Motor neuron (in vitro differentiated cells): ENCODE measurements at regions not wholly inside any gene's neighbourhood (a gene's known extent, or its start where the extent isn't known, plus 50 kb on each side); places are given as distances from the start of the nearest gene placed in this dataset.

Experiments
- ATAC-seq, 8 experiments: fragments of 200-7000 bp; cut with Tn5 transposase; replicated peaks in 6 of 8; 2 replicates each; pipeline ENCODE4 v1.8.0; 2021; ENCODE audit warnings: mild to moderate bottlenecking in 8 of 8, moderate library complexity in 8 of 8
- H3K27ac ChIP-seq, 2 donors: fragments of 250-450 bp; sonication (Bioruptor Pico); 2 replicates each; pipeline ENCODE4 v1.9.0; 2021; ENCODE audit warnings: antibody characterized with exemption in 2 of 2, mild to moderate bottlenecking in 2 of 2, moderate library complexity in 1 of 2
- H3K4me1 ChIP-seq, 2 donors: fragments of 250-450 bp; sonication (Bioruptor Pico); replicated peaks in 1 of 2; 2 replicates each; pipeline ENCODE4 v1.6.1; 2021; ENCODE audit warnings: antibody characterized with exemption in 2 of 2, mild to moderate bottlenecking in 2 of 2, moderate library complexity in 1 of 2
- H3K4me3 ChIP-seq, 5 donors: fragments of 250-450 bp; sonication (Bioruptor Pico); 2 replicates each; pipeline ENCODE4 v1.9.0; 2021; ENCODE audit warnings: antibody characterized with exemption in 5 of 5, mild to moderate bottlenecking in 5 of 5, moderate library complexity in 4 of 5
- WGBS, 10 experiments: fragments of 450-650 bp; shearing (Covaris generic); methylation state at CpG; one replicate each; pipeline ENCODE4 v1.0.0; 2022; 5-methylcytosine and 5-hydroxymethylcytosine counted together
- in situ Hi-C, 9 experiments: fragments of 400-800 bp; cut with MboI; loops; one replicate each; pipeline ENCODE4 v1.15.0; 2021; ENCODE audit warnings: low sequenced_read_pairs in 9 of 9, low pct_unique_long_range_greater_than_20kb in 2 of 9; ENCODE audit not compliant: unreplicated experiment in 9 of 9

GRCh38 chr2:189254268-189254883 lies 74.8 kb upstream of the COL5A2 start:
- no peak overlapping the region for H3K27ac ChIP-seq
- H3K4me3 ChIP-seq, result no peak overlapping the region
- H3K4me1 ChIP-seq, result no peaks in the 10 kb centered on the region
- in situ Hi-C loops, result no loop called here
- ATAC-seq, result peak in 6 of 8 experiments; percentile 43 to 93 (median 80)
- 0 to 100% (median 63%) methylated on average over 1 to 4 of the region's 4 CpGs; no CpG with 5 or more reads in 2 of the 10 experiments for WGBS, 10 experiments

GRCh38 chr2:189255711-189256110 lies 76.2 kb upstream of the COL5A2 start:
- H3K4me3 ChIP-seq, result no peak overlapping the region
- 73 to 100% (median 92%) methylated on average over 2 to 3 of the region's 3 CpGs; no CpG with 5 or more reads in 1 of the 10 experiments for WGBS, 10 experiments
- no peak overlapping the region for H3K27ac ChIP-seq
- in situ Hi-C loops, result no loop called here
- no peak for ATAC-seq
- H3K4me1 ChIP-seq, result no peaks in the 10 kb centered on the region

- H3K4me1 ChIP-seq, result no peaks in the 10 kb centered on the region
- peak in 3 of 8 experiments; percentile 13 to 40 (median 24) for ATAC-seq
- no peak overlapping the region for H3K4me3 ChIP-seq
- in situ Hi-C loops, result no loop called here
- 52 to 100% (median 84%) methylated on average over 1 to 6 of the region's 6 CpGs; no CpG with 5 or more reads in 2 of the 10 experiments for WGBS, 10 experiments
- no peak overlapping the region for H3K27ac ChIP-seq
Measured at GRCh38 chr2:189258616-189259365, 79.2 kb upstream of the COL5A2 start.

- Histone ChIP-seq H3K4me3 (no peak overlapping the region), H3K27ac (no peak overlapping the region), H3K4me1 (no peaks in the 10 kb centered on the region)
- WGBS, 10 experiments, result 0 to 85% (median 61%) methylated on average over 1 to 3 of the region's 3 CpGs
- ATAC-seq, result peak in 3 of 8 experiments; percentile 27 to 80 (median 42)
- in situ Hi-C loops, result no loop called here
Measured at GRCh38 chr2:189260361-189260814, 80.8 kb upstream of the COL5A2 start.

- no peak overlapping the region for H3K4me3 ChIP-seq
- H3K4me1 ChIP-seq, result no peaks in the 10 kb centered on the region
- WGBS, 10 experiments, result 4 to 100% (median 57%) methylated on average over 1 to 2 of the region's 2 CpGs; no CpG with 5 or more reads in 2 of the 10 experiments
- H3K27ac ChIP-seq, result no peak overlapping the region
- in situ Hi-C loops, result no loop called here
- peak in 1 of 8 experiments; percentile 18 for ATAC-seq
Measured at GRCh38 chr2:189261431-189261841, 81.9 kb upstream of the COL5A2 start.

GRCh38 chr2:189261916-189262315 lies 82.4 kb upstream of the COL5A2 start:
- Histone ChIP-seq H3K4me3 (no peak overlapping the region), H3K27ac (no peak overlapping the region), H3K4me1 (no peaks in the 10 kb centered on the region)
- in situ Hi-C loops, result no loop called here
- 67 to 100% (median 96%) methylated on average over 1 of the region's 1 CpG for whole genome bisulfite sequencing, 10 experiments
- ATAC-seq, result no peak

- 14 to 100% (median 94%) methylated on average over 1 to 3 of the region's 3 CpGs for WGBS, 10 experiments
- H3K4me1 ChIP-seq, result no peaks in the 10 kb centered on the region
- no peak overlapping the region for H3K4me3 ChIP-seq
- in situ Hi-C loops, result no loop called here
- no peak for ATAC-seq
- H3K27ac ChIP-seq, result no peak overlapping the region
Measured at GRCh38 chr2:189265696-189266320, 86.2 kb upstream of the COL5A2 start.

GRCh38 chr2:189267491-189267890 lies 87.9 kb upstream of the COL5A2 start:
- no peak overlapping the region for H3K4me3 ChIP-seq
- H3K4me1 ChIP-seq, result no peaks in the 10 kb centered on the region
- ATAC-seq, result peak in 2 of 8 experiments; percentile 24 to 32
- no peak overlapping the region for H3K27ac ChIP-seq
- WGBS, 10 experiments, result 22 to 100% (median 50%) methylated on average over 1 to 2 of the region's 2 CpGs; no CpG with 5 or more reads in 1 of the 10 experiments
- in situ Hi-C loops, result no loop called here

GRCh38 chr2:189267925-189268579 lies 88.5 kb upstream of the COL5A2 start:
- ATAC-seq, result peak in 2 of 8 experiments; percentile 88 to 90
- no peak overlapping the region for H3K27ac ChIP-seq

GRCh38 chr2:189268763-189269162 lies 89.2 kb upstream of the COL5A2 start:
- no peak overlapping the region for H3K4me3 ChIP-seq
- in situ Hi-C loops, result no loop called here
- peak in 1 of 8 experiments; percentile 15 for ATAC-seq
- no peak overlapping the region for H3K27ac ChIP-seq
- 32 to 95% (median 81%) methylated on average over 1 to 2 of the region's 2 CpGs; no CpG with 5 or more reads in 1 of the 10 experiments for WGBS, 10 experiments
- H3K4me1 ChIP-seq, result no peaks in the 10 kb centered on the region

More at GRCh38 chr2:189267925-189268579, 88.5 kb upstream of the COL5A2 start:
- Histone ChIP-seq H3K4me1 (no peaks in the 10 kb centered on the region), H3K4me3 (no peak overlapping the region)
- in situ Hi-C loops, result no loop called here

- H3K4me3 ChIP-seq, result no peak overlapping the region
- WGBS, 10 experiments, result 30 to 75% (median 50%) methylated on average over 1 to 2 of the region's 2 CpGs; no CpG with 5 or more reads in 1 of the 10 experiments
- H3K27ac ChIP-seq, result no peak overlapping the region
- no peaks in the 10 kb centered on the region for H3K4me1 ChIP-seq
- in situ Hi-C loops, result no loop called here
- no peak for ATAC-seq
Measured at GRCh38 chr2:189273734-189274133, 94.2 kb upstream of the COL5A2 start.

- Histone ChIP-seq H3K4me3 (no peak overlapping the region), H3K4me1 (no peaks in the 10 kb centered on the region), H3K27ac (no peak overlapping the region)
- ATAC-seq, result no peak
- in situ Hi-C loops, result no loop called here
Measured at GRCh38 chr2:189274361-189274760, 94.8 kb upstream of the COL5A2 start.

- ATAC-seq, result peak in 3 of 8 experiments; percentile 88 to 99 (median 96)
- 0 to 97% (median 38%) methylated on average over 1 to 2 of the region's 2 CpGs; no CpG with 5 or more reads in 2 of the 10 experiments for WGBS, 10 experiments
- Histone ChIP-seq H3K4me3 (no peak overlapping the region), H3K27ac (no peak overlapping the region), H3K4me1 (no peaks in the 10 kb centered on the region)
- in situ Hi-C loops, result loop anchor here in 3 of 9 experiments (25.0 kb wide), 2 partner anchors 89 to 189 kb away; partner anchors contain the start of gene COL5A2 (in 1 of the 3)
Measured at GRCh38 chr2:189276277-189276676, 96.7 kb upstream of the COL5A2 start.
